Mesodermal cell (in vitro differentiated cells): ENCODE measurements at regions not wholly inside any gene's neighbourhood (a gene's known extent, or its start where the extent isn't known, plus 50 kb on each side); places are given as distances from the start of the nearest gene placed in this dataset.

ENCODE experiments used
- H3K27ac ChIP-seq: 2 replicates; pipeline ENCODE4 v1.7.0; 2013; ENCODE audit warnings: mild to moderate bottlenecking, low read depth, low read length, moderate library complexity; ENCODE audit not compliant: severe bottlenecking
- H3K36me3 ChIP-seq: 2 replicates; pipeline ENCODE4 v1.7.1; 2013; ENCODE audit warnings: mild to moderate bottlenecking, low read length, moderate library complexity; ENCODE audit not compliant: control insufficient read depth, insufficient read depth
- H3K4me1 ChIP-seq: one replicate; pipeline ENCODE4 v1.7.1; 2013; ENCODE audit warnings: mild to moderate bottlenecking, low read length; ENCODE audit not compliant: insufficient read depth, control insufficient read depth, poor library complexity, severe bottlenecking
- H3K4me3 ChIP-seq: 2 replicates; pipeline ENCODE4 v1.7.0; 2013; ENCODE audit warnings: low read length, control low read depth, mild to moderate bottlenecking; ENCODE audit not compliant: insufficient read depth, poor library complexity, severe bottlenecking; ENCODE audit errors: extremely low read depth
- H3K9me3 ChIP-seq: 2 replicates; pipeline ENCODE4 v1.7.1; 2013; ENCODE audit warnings: mild to moderate bottlenecking, low read length, moderate library complexity; ENCODE audit not compliant: control insufficient read depth
- WGBS, 2 experiments: methylation state at CpG; one replicate each; pipeline ENCODE4 v1.1.5; 2013; ENCODE audit warnings: missing lambda C conversion rate in 2 of 2; ENCODE audit not compliant: insufficient coverage in 2 of 2; 5-methylcytosine and 5-hydroxymethylcytosine counted together

DNA sequence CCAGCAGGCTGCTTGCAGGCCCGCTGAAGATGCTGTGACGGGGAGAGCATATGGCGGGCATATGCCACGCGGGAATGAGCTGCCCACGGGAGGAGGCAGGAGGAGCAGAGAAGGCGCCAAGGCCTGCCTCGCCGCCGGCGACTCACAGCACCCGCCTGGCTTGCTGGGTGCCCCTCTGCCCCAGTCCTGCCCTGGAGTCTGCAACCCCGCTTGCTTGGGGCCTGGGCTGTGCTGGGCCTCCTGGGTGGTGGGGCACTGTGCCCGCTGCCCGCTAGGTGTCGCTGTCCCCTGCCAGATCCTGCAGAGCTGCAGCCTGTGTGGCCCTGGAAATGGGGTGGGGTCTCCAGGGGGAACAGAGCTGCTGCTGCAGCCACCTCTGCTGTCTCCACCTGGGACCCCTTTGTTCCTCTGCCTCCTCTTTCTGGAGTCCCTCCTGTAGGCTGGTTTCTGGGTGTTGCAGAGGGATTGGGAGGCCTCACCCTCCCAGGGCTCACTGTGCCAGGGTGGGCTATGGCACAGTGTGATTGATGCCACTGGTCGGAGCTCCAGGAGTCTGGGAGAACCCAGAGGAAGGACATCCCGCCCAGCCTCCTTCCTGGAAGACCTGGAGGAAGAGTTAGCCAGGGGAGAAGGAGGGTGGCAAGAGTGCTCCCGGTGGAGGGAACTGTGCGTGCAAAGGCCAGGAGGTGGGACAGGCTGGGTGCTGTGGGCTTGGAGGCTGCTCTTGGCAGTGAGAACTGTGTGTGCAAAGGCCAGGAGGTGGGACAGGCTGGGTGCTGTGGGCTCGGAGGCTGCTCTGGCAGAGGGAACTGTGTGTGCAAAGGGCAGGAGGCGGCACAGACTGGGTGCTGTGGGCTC is 141.0 kb upstream of the CIBAR2 start:
- Histone ChIP-seq H3K27ac (no peak overlapping the region), H3K9me3 (no peaks in the 10 kb centered on the region), H3K4me3 (no peak overlapping the region), H3K4me1 (peaks cover 7% of the 10 kb centered on the region), H3K36me3 (no peaks in the 10 kb centered on the region)
- WGBS, 2 experiments: 54 to 69% methylated on average over 16 to 17 of the region's 22 CpGs

GRCh38 chr16:85254051-85254450 is 141.8 kb upstream of the CIBAR2 start:
- Histone ChIP-seq H3K9me3 (no peaks in the 10 kb centered on the region), H3K36me3 (no peaks in the 10 kb centered on the region), H3K4me3 (no peak overlapping the region), H3K27ac (no peak overlapping the region), H3K4me1 (peaks cover 7% of the 10 kb centered on the region)
- whole genome bisulfite sequencing, 2 experiments: 93 to 97% methylated on average over 7 of the region's 9 CpGs

- Histone ChIP-seq H3K27ac (no peak overlapping the region), H3K4me1 (peaks cover 10% of the 10 kb centered on the region), H3K36me3 (no peaks in the 10 kb centered on the region), H3K9me3 (no peaks in the 10 kb centered on the region), H3K4me3 (no peak overlapping the region)
- WGBS, 2 experiments: 96 to 98% methylated on average over 22 of the region's 24 CpGs
These were observed 142.6 kb upstream of the CIBAR2 start for GRCh38 chr16:85254921-85255320.

- 94 to 100% methylated on average over 3 to 6 of the region's 10 CpGs for WGBS, 2 experiments
- Histone ChIP-seq H3K9me3 (no peaks in the 10 kb centered on the region), H3K36me3 (no peaks in the 10 kb centered on the region), H3K4me3 (no peak overlapping the region), H3K27ac (no peak overlapping the region), H3K4me1 (peaks cover 11% of the 10 kb centered on the region)
These were observed 143.5 kb upstream of the CIBAR2 start for GRCh38 chr16:85255777-85256176.

DNA sequence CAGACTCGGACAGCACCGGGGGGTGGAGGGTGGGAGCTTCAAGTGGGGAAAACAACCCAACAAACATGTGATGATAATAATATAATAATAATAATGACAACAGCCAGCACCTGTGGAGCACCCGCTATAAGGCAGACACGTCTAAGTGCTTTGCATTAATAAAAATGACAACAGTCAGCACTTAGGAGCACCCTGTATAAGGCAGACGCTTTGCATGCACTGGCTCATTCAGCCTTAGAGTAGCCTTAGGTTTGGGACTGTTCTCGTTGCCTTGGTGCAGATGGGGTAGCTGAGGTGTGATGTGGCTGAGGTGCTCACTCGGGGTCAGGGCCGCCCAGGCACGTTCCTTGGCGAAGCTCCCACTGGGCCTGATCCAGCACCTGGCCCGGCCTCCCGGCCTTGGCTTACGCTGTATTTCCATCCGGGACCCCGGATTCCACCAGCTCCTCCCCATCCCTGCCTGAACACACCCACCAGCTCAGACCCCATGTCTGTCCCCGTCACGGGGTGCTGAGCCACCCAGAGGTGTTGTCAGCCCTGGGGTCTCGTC is 144.0 kb upstream of the CIBAR2 start:
- H3K9me3 ChIP-seq: no peaks in the 10 kb centered on the region
- no peak overlapping the region for H3K27ac ChIP-seq
- peaks cover 11% of the 10 kb centered on the region for H3K4me1 ChIP-seq
- H3K36me3 ChIP-seq: no peaks in the 10 kb centered on the region
- WGBS, 2 experiments: 90 to 96% methylated on average over 15 of the region's 18 CpGs
- no peak overlapping the region for H3K4me3 ChIP-seq

GRCh38 chr16:85257483-85257882 is 145.2 kb upstream of the CIBAR2 start:
- peaks cover 5% of the 10 kb centered on the region for H3K4me1 ChIP-seq
- no peak overlapping the region for H3K4me3 ChIP-seq
- no peaks in the 10 kb centered on the region for H3K36me3 ChIP-seq
- H3K9me3 ChIP-seq: no peaks in the 10 kb centered on the region
- no peak overlapping the region for H3K27ac ChIP-seq
- WGBS, 2 experiments: 87 to 96% methylated on average over 5 to 6 of the region's 8 CpGs

- Histone ChIP-seq H3K9me3 (no peaks in the 10 kb centered on the region), H3K36me3 (no peaks in the 10 kb centered on the region), H3K27ac (no peak overlapping the region), H3K4me1 (peaks cover 7% of the 10 kb centered on the region), H3K4me3 (no peak overlapping the region)
- WGBS, 2 experiments: 83 to 90% methylated on average over 9 to 12 of the region's 12 CpGs
These were observed 145.9 kb upstream of the CIBAR2 start for GRCh38 chr16:85258166-85258565.

- 67 to 77% methylated on average over 18 of the region's 18 CpGs for WGBS, 2 experiments
These were observed 146.4 kb upstream of the CIBAR2 start for GRCh38 chr16:85258629-85259028.

DNA sequence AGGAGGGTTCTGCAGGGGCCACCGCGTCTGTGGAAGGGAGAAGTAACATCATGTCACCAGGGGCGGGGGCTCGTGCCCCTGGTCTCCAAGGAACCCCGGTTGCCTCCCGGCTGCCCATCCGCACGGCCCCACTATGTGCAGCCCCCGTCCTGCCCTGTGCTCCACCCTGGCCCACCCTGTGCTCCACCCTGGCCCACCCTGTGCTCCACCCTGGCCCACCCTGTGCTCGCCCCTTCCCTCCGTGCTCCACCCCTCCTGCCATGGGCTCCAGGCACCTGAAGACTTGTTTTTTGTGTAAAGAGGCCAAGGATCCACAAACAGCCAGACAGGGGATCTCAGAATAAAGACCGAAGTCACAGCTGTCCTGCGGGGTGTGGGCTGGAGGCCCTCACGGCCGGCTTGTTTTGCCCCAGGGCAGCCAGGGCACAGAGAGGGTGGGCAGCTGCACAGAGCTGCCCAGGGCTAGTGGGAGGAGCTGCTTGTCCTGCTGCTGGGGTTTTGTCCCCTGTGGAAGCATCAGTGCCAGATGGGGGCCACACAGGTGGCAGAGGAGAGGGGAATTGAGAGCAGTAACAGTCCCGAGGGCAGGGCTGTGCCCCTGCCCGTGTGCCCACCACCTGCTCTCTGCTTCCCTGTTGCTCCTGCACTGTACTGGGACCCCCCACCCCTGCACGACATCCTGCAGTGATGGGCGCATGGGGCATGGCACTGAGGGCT is 147.0 kb upstream of the CIBAR2 start:
- no peaks in the 10 kb centered on the region for H3K9me3 ChIP-seq
- H3K36me3 ChIP-seq: no peaks in the 10 kb centered on the region
- WGBS, 2 experiments: 85 to 87% methylated on average over 13 to 18 of the region's 19 CpGs
- H3K4me3 ChIP-seq: no peak overlapping the region
- peaks cover 7% of the 10 kb centered on the region for H3K4me1 ChIP-seq
- no peak overlapping the region for H3K27ac ChIP-seq

More at GRCh38 chr16:85258629-85259028, 146.4 kb upstream of the CIBAR2 start:
- Histone ChIP-seq H3K4me1 (peaks cover 7% of the 10 kb centered on the region), H3K36me3 (no peaks in the 10 kb centered on the region), H3K4me3 (no peak overlapping the region), H3K9me3 (no peaks in the 10 kb centered on the region), H3K27ac (no peak overlapping the region)

DNA sequence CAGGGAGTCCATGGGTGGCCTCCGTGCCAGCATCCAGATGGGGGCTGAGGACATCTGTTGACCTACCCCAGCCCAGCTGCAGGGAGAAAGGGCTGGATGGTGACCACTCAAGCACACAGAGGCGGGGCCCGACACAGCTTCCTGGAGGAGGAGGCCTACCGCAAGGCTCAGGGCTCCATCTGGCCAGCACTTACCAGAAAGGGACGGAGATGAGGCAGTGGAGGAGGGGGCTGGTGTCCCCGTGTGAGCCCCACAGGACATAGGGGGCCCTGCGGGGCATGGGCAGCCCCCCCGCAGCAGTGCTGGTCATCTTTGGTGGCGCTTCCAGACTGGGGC is 147.5 kb upstream of the CIBAR2 start:
- Histone ChIP-seq H3K36me3 (no peaks in the 10 kb centered on the region), H3K4me3 (no peak overlapping the region), H3K4me1 (peaks cover 7% of the 10 kb centered on the region), H3K27ac (no peak overlapping the region), H3K9me3 (no peaks in the 10 kb centered on the region)
- 83 to 92% methylated on average over 6 to 7 of the region's 9 CpGs for WGBS, 2 experiments
